Peyer's patch (tissue), 4 donors: ENCODE measurements at regions not wholly inside any gene's neighbourhood (a gene's known extent, or its start where the extent isn't known, plus 50 kb on each side); places are given as distances from the start of the nearest gene placed in this dataset.
A peak's percentile ranks its signal among the peaks of the same experiment; 100 is the strongest.

ENCODE experiments used
- DNase-seq, 3 donors: peaks; one replicate each; pipeline ENCODE4 v3.0.0-alpha.2; 2017 to 2019
- H3K27ac ChIP-seq, 4 donors: fragments of 200-600 bp; sonication (generic); one replicate each; pipeline ENCODE4 v1.5.1; 2016 to 2019
- H3K27me3 ChIP-seq, 2 donors: fragments of 200-600 bp; sonication (generic); one replicate each; pipeline ENCODE4 v1.5.1; 2019
- H3K36me3 ChIP-seq, 3 donors: fragments of 200-600 bp; sonication (generic); one replicate each; pipeline ENCODE4 v1.5.1; 2016 to 2019
- H3K4me1 ChIP-seq, 4 donors: fragments of 200-600 bp; sonication (generic); one replicate each; pipeline ENCODE4 v1.5.1; 2016 to 2019
- H3K4me3 ChIP-seq, 4 donors: fragments of 200-600 bp; sonication (generic); 1 replicate in 3 of 4; 2 replicates in 1 of 4; pipeline ENCODE4 v1.5.1; 2016 to 2019; ENCODE audit warnings: mild to moderate bottlenecking in 1 of 4
- H3K9me3 ChIP-seq, 4 donors: fragments of 200-600 bp; sonication (generic); one replicate each; pipeline ENCODE4 v1.5.1; 2016 to 2019; ENCODE audit warnings: mild to moderate bottlenecking in 1 of 4
- POLR2A ChIP-seq, 2 donors: fragments of 450-650 bp; IDR thresholded peaks; one replicate each; pipeline ENCODE4 v1.5.1; 2017; ENCODE audit warnings: antibody characterized with exemption in 2 of 2, mild to moderate bottlenecking in 2 of 2, moderate library complexity in 2 of 2
- TF ChIP-seq, protein P1 (sequence below), 6 experiments: fragments of 450-650 bp in 4 of 6; fragments of 200-600 bp in 2 of 6; sonication (generic) in 1 of 6; IDR thresholded peaks; one replicate each; pipeline ENCODE4 v1.5.1; 2017 to 2019; ENCODE audit warnings: antibody characterized with exemption in 6 of 6, mild to moderate bottlenecking in 3 of 6, moderate library complexity in 1 of 6

DNA sequence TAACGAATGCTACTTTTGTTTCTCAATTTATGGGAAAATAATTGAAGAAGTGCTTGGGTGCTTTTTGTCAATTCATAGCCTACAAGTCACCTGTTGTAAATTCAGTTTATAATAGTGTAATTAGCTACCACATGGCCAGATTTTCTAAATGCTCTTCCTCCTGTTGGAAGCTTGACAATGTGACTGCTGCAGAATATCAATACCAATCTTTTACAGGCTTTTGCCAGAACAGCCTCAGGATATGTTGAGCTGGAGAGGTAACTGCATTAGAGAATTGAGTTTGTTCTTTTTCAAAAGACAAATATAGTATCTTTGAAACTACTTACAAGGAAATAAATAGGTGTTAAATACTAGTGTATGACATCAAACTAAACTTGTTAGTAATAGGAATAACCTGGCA lies 277.8 kb downstream of the POU4F1 start:
- TF ChIP-seq, protein P1, sequence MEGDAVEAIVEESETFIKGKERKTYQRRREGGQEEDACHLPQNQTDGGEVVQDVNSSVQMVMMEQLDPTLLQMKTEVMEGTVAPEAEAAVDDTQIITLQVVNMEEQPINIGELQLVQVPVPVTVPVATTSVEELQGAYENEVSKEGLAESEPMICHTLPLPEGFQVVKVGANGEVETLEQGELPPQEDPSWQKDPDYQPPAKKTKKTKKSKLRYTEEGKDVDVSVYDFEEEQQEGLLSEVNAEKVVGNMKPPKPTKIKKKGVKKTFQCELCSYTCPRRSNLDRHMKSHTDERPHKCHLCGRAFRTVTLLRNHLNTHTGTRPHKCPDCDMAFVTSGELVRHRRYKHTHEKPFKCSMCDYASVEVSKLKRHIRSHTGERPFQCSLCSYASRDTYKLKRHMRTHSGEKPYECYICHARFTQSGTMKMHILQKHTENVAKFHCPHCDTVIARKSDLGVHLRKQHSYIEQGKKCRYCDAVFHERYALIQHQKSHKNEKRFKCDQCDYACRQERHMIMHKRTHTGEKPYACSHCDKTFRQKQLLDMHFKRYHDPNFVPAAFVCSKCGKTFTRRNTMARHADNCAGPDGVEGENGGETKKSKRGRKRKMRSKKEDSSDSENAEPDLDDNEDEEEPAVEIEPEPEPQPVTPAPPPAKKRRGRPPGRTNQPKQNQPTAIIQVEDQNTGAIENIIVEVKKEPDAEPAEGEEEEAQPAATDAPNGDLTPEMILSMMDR (IDR thresholded peaks at IDR 0.05) = no peak
- no peak for TF ChIP-seq POLR2A (IDR thresholded peaks at IDR 0.05)
- Histone ChIP-seq H3K27ac (no peak overlapping the region), H3K4me1 (no peaks in the 10 kb centered on the region)

DNA sequence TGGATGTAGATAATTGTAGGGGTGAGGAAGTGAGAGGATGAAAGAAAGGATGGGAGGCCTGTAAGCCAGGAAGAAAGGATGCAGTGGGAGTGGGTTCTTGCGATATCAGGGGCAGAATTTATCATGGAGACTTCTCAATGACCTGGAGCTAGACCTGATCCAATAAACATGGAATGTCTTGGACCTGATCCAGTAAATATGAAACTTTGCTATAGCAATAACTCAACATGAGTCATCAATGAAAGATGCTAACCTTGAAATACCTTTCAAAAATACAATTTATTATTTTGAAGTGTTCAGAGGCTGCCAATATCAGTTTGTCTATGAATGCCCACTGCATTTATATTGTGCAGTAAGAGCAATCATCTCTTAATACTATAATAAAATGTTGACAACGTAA lies 279.5 kb downstream of the POU4F1 start:
- no peaks in the 10 kb centered on the region for H3K4me1 ChIP-seq
- no peak for DNase-seq
- no peak for TF ChIP-seq POLR2A (IDR thresholded peaks at IDR 0.05)
- TF ChIP-seq, protein P1 (IDR thresholded peaks at IDR 0.05) = no peak
- H3K9me3 ChIP-seq = no peaks in the 10 kb centered on the region
- H3K27ac ChIP-seq = no peak overlapping the region
- no peak overlapping the region for H3K4me3 ChIP-seq
- no peaks in the 10 kb centered on the region for H3K27me3 ChIP-seq
- no peaks in the 10 kb centered on the region for H3K36me3 ChIP-seq

More for the DNA sequence above, 277.8 kb downstream of the POU4F1 start:
- Histone ChIP-seq H3K36me3 (no peaks in the 10 kb centered on the region), H3K27me3 (no peaks in the 10 kb centered on the region), H3K4me3 (no peak overlapping the region), H3K9me3 (no peaks in the 10 kb centered on the region)
- DNase-seq = no peak

DNA sequence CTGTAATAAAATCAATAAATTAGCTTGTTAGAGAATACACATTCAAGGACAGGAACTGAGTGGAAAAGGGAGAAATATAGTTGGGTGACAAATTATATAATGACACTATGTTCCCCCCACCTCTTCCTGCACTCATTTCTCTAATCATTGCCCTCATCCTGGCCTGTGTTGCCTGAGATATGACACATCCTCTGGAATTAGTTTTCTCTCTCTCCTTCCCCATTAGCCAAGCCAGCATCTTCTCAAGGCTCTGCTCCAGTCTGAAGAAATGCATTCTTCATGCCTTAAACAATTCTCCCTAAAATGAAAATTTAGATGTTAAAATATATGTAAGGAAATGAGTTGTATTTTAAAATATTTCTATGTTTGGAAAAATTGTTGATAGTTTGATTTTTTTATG lies 280.3 kb downstream of the POU4F1 start:
- H3K4me3 ChIP-seq = no peak overlapping the region
- TF ChIP-seq POLR2A (IDR thresholded peaks at IDR 0.05) = no peak
- TF ChIP-seq, protein P1 (IDR thresholded peaks at IDR 0.05) = no peak
- DNase-seq = no peak
- H3K36me3 ChIP-seq = no peaks in the 10 kb centered on the region
- H3K9me3 ChIP-seq = no peaks in the 10 kb centered on the region
- no peak overlapping the region for H3K27ac ChIP-seq
- no peaks in the 10 kb centered on the region for H3K27me3 ChIP-seq
- no peaks in the 10 kb centered on the region for H3K4me1 ChIP-seq

DNA sequence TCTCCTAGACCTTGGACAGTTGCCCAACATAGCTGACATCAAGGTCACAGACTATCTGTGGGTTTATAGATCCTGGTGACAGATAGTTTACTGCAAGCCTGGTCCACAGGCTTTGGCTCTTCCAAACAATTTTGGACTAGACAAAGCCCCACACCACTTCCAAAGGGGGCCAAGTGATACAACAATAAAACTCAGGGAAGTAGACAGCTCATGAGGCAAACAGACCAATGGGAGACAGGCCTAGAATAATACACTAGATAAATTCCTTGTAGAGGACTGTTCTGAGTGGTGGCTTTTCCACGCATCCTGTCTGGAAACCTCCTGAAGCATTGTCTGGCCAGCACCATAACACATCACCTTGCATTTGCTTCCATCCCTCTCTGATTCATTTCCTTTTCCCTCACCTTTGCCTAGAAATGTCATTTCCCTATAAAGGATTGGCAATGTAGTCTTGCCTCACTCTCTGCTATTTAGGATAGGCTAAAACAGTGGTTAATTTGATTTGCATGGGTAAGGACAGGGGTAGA lies 284.2 kb downstream of the POU4F1 start:
- no peak overlapping the region for H3K4me3 ChIP-seq
- no peak for TF ChIP-seq POLR2A (IDR thresholded peaks at IDR 0.05)
- TF ChIP-seq, protein P1 (IDR thresholded peaks at IDR 0.05) = no peak

DNA sequence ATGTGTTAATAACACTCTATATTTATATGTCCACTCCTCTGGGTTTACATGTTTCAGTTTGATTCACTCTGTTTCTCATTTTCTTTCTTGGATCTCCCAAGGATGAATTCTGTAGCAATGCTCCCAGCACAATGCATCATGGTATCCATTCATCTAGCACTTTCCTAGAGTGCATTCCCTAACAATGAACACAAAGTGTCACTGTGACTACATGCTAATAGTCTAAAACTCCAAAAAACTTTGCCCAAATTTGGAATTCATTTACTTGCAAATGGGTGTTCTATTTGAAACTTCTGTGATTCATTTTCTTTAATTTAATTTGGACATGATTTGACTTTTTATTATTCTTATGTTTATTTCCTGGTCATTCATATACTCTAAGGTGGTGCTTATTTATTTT lies 286.3 kb downstream of the POU4F1 start:
- Histone ChIP-seq H3K9me3 (no peaks in the 10 kb centered on the region), H3K4me3 (no peak overlapping the region), H3K27ac (no peak overlapping the region), H3K4me1 (no peaks in the 10 kb centered on the region), H3K27me3 (no peaks in the 10 kb centered on the region), H3K36me3 (no peaks in the 10 kb centered on the region)
- DNase-seq = no peak
- TF ChIP-seq, protein P1 (IDR thresholded peaks at IDR 0.05) = peak in 3 of 6 experiments; percentile 15 to 39 (median 30)
- TF ChIP-seq POLR2A (IDR thresholded peaks at IDR 0.05) = no peak

More for the DNA sequence above, 284.2 kb downstream of the POU4F1 start:
- Histone ChIP-seq H3K27me3 (no peaks in the 10 kb centered on the region), H3K9me3 (no peaks in the 10 kb centered on the region), H3K36me3 (no peaks in the 10 kb centered on the region), H3K27ac (no peak overlapping the region), H3K4me1 (no peaks in the 10 kb centered on the region)
- DNase-seq = no peak
